Mucosa of rectum (tissue), 2 donors: ENCODE measurements at regions not wholly inside any gene's neighbourhood (a gene's known extent, or its start where the extent isn't known, plus 50 kb on each side); places are given as distances from the start of the nearest gene placed in this dataset.

ENCODE experiments used
- H3K27ac ChIP-seq, 2 donors: one replicate each; pipeline ENCODE4 v1.7.0; 2013; ENCODE audit warnings: inconsistent platforms in 2 of 2, low read depth in 2 of 2, low read length in 2 of 2
- H3K27me3 ChIP-seq, 2 donors: one replicate each; pipeline ENCODE4 v1.7.0; 2013; ENCODE audit warnings: low read length in 2 of 2; ENCODE audit not compliant: control insufficient read depth in 2 of 2, insufficient read depth in 2 of 2
- H3K36me3 ChIP-seq, 2 donors: one replicate each; pipeline ENCODE4 v1.7.0; 2013; ENCODE audit warnings: low read length in 2 of 2; ENCODE audit not compliant: control insufficient read depth in 2 of 2, insufficient read depth in 2 of 2
- H3K4me1 ChIP-seq, 2 donors: one replicate each; pipeline ENCODE4 v1.7.0; 2013; ENCODE audit warnings: low read length in 2 of 2, mild to moderate bottlenecking in 1 of 2; ENCODE audit not compliant: control insufficient read depth in 2 of 2, insufficient read depth in 2 of 2
- H3K4me3 ChIP-seq, 2 donors: one replicate each; pipeline ENCODE4 v1.7.0; 2013; ENCODE audit warnings: low read length in 2 of 2
- H3K9ac ChIP-seq, 2 donors: one replicate each; pipeline ENCODE4 v1.7.0; 2013; ENCODE audit warnings: low read length in 2 of 2, low read depth in 1 of 2, mild to moderate bottlenecking in 1 of 2
- H3K9me3 ChIP-seq, 2 donors: one replicate each; pipeline ENCODE4 v1.7.0; 2013; ENCODE audit warnings: low read length in 2 of 2; ENCODE audit not compliant: control insufficient read depth in 2 of 2
- donor health status: healthy.
- donor health status: Normal muscosa, but diverticular disease.

GRCh38 chr3:144272680-144273079 is 301.1 kb downstream of the DIPK2A start:
- H3K36me3 ChIP-seq, result no peaks in the 10 kb centered on the region
- no peak overlapping the region for H3K4me3 ChIP-seq
- H3K9me3 ChIP-seq, result peaks cover 0 to 2% of the 10 kb centered on the region in 2 donors
- H3K27me3 ChIP-seq, result no peaks in the 10 kb centered on the region
- no peak overlapping the region for H3K27ac ChIP-seq
- no peak overlapping the region for H3K9ac ChIP-seq
- no peaks in the 10 kb centered on the region for H3K4me1 ChIP-seq

- Histone ChIP-seq H3K4me1 (no peaks in the 10 kb centered on the region), H3K36me3 (no peaks in the 10 kb centered on the region), H3K27ac (no peak overlapping the region), H3K9me3 (no peaks in the 10 kb centered on the region), H3K9ac (no peak overlapping the region), H3K27me3 (no peaks in the 10 kb centered on the region), H3K4me3 (no peak overlapping the region)
Measured at GRCh38 chr3:144273601-144274000, 302.0 kb downstream of the DIPK2A start.

DNA sequence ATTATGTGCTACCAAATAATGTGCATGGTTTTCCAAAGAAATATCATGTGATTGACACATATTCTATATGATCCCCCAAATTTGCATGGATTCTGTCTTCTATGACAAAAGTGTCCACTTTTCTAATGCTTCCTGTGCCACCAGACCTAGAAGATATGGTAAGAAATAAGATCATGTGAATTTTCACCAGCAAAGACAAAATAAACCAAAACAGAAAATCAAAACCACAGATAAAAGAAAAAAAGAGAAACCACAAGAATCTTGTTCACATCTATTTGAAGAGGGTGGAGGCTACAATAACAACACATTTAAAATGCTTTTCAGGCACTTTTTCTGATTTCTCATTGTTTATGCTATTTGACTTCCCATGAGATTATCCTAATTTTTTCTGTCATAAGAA is 303.4 kb downstream of the DIPK2A start:
- Histone ChIP-seq H3K36me3 (no peaks in the 10 kb centered on the region), H3K9me3 (no peaks in the 10 kb centered on the region), H3K4me3 (no peak overlapping the region), H3K4me1 (no peaks in the 10 kb centered on the region), H3K27ac (no peak overlapping the region), H3K27me3 (no peaks in the 10 kb centered on the region), H3K9ac (no peak overlapping the region)

DNA sequence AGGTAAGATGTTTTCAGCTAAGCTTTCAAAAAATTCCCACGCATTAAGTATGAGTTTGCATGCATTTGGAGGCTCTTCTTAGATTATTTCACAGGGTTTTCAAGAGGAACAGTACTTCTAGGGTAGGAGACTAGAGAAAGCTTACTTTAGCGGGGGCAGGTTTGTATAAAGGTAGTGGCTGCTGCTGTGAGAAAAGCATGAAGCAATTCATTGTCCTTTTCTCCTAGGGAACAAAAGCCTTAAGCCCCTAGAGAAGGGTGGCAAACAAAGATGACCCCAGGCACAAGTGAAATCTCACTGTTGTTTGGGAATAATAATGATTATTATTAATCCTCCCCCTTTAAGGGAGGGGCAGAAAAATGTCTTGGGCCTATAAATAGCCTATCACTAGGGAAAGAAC is 310.7 kb downstream of the DIPK2A start:
- Histone ChIP-seq H3K9ac (no peak overlapping the region), H3K9me3 (no peaks in the 10 kb centered on the region), H3K36me3 (no peaks in the 10 kb centered on the region), H3K27me3 (no peaks in the 10 kb centered on the region), H3K27ac (no peak overlapping the region), H3K4me3 (no peak overlapping the region), H3K4me1 (no peaks in the 10 kb centered on the region)

- no peak overlapping the region for H3K4me3 ChIP-seq
- peaks cover 0 to 3% of the 10 kb centered on the region in 2 donors for H3K9me3 ChIP-seq
- no peaks in the 10 kb centered on the region for H3K36me3 ChIP-seq
- H3K27me3 ChIP-seq, result no peaks in the 10 kb centered on the region
- no peaks in the 10 kb centered on the region for H3K4me1 ChIP-seq
- H3K27ac ChIP-seq, result no peak overlapping the region
- no peak overlapping the region for H3K9ac ChIP-seq
Measured at GRCh38 chr3:144286235-144286910, 314.8 kb downstream of the DIPK2A start.

- Histone ChIP-seq H3K9ac (no peak overlapping the region), H3K9me3 (peaks cover 0 to 3% of the 10 kb centered on the region in 2 donors), H3K4me1 (no peaks in the 10 kb centered on the region), H3K27me3 (no peaks in the 10 kb centered on the region), H3K4me3 (no peak overlapping the region), H3K27ac (no peak overlapping the region), H3K36me3 (no peaks in the 10 kb centered on the region)
Measured at GRCh38 chr3:144287001-144287400, 315.4 kb downstream of the DIPK2A start.

DNA sequence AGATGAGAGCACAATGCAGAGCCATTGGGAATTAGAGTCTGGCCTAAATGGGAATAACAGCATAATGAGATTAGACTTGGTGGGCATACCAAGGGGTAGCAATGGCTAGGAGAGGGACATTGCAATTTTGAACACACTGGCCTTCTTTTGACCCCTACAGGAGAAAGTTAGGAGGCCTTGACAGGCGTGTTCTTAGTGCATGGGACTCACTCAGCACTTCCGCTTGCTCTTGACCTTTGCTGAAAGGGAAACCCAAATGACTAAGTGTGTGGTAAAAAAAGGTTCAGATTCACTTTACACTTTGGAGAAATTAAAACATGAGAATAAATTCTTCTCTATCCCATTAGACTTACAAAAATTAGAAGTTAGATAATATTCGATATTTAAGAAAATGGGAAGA is 317.4 kb downstream of the DIPK2A start:
- Histone ChIP-seq H3K27ac (no peak overlapping the region), H3K9me3 (peaks cover 0 to 3% of the 10 kb centered on the region in 2 donors), H3K4me1 (no peaks in the 10 kb centered on the region), H3K27me3 (no peaks in the 10 kb centered on the region), H3K9ac (no peak overlapping the region), H3K4me3 (no peak overlapping the region), H3K36me3 (no peaks in the 10 kb centered on the region)

GRCh38 chr3:144294659-144295538 is 323.3 kb downstream of the DIPK2A start:
- no peak overlapping the region for H3K27ac ChIP-seq
- no peak overlapping the region for H3K9ac ChIP-seq
- H3K4me3 ChIP-seq, result no peak overlapping the region
- H3K36me3 ChIP-seq, result no peaks in the 10 kb centered on the region
- no peaks in the 10 kb centered on the region for H3K27me3 ChIP-seq
- peaks cover 0 to 3% of the 10 kb centered on the region in 2 donors for H3K9me3 ChIP-seq
- H3K4me1 ChIP-seq, result no peaks in the 10 kb centered on the region

GRCh38 chr3:144295613-144296012 is 324.0 kb downstream of the DIPK2A start:
- Histone ChIP-seq H3K27ac (no peak overlapping the region), H3K4me3 (no peak overlapping the region)

GRCh38 chr3:144296808-144297207 is 325.2 kb downstream of the DIPK2A start:
- no peaks in the 10 kb centered on the region for H3K9me3 ChIP-seq
- H3K4me1 ChIP-seq, result no peaks in the 10 kb centered on the region
- H3K4me3 ChIP-seq, result no peak overlapping the region
- no peak overlapping the region for H3K9ac ChIP-seq
- H3K27ac ChIP-seq, result no peak overlapping the region
- no peaks in the 10 kb centered on the region for H3K36me3 ChIP-seq
- no peaks in the 10 kb centered on the region for H3K27me3 ChIP-seq

More at GRCh38 chr3:144295613-144296012, 324.0 kb downstream of the DIPK2A start:
- H3K9ac ChIP-seq, result no peak overlapping the region
- peaks cover 0 to under 1% of the 10 kb centered on the region in 2 donors for H3K9me3 ChIP-seq
- H3K36me3 ChIP-seq, result no peaks in the 10 kb centered on the region
- H3K4me1 ChIP-seq, result no peaks in the 10 kb centered on the region
- no peaks in the 10 kb centered on the region for H3K27me3 ChIP-seq
